ENCODE measurements at regions not wholly inside any gene's neighbourhood (a gene's known extent, or its start where the extent isn't known, plus 50 kb on each side); places are given as distances from the start of the nearest gene placed in this dataset.

- H3K4me2 ChIP-seq (ENCODE audit: control insufficient read depth, extremely low read depth, insufficient read depth, low read depth, low read length) = no peak overlapping the region
- no peaks in the 10 kb centered on the region for H3K4me1 ChIP-seq (ENCODE audit: control insufficient read depth, extremely low read depth, insufficient read depth, low read length)
- H3K9me3 ChIP-seq (ENCODE audit: control insufficient read depth, low read depth, low read length) = no peaks in the 10 kb centered on the region
- H2AFZ ChIP-seq (ENCODE audit: control insufficient read depth, low read length) = no peak overlapping the region
- dilution Hi-C loops (cut with MboI; ENCODE audit: extremely low pct_ligation_motif_present, low sequenced_read_pairs) = no loop called here
- no peak for DNase-seq (ENCODE audit: low read depth, low spot score)
- no peaks in the 10 kb centered on the region for H3K79me2 ChIP-seq (ENCODE audit: control insufficient read depth, insufficient read depth, low read length)
- no peak overlapping the region for H3K9ac ChIP-seq (ENCODE audit: control insufficient read depth, extremely low read depth, insufficient read depth, low read length)
- H3K27ac ChIP-seq (ENCODE audit: control insufficient read depth, insufficient read depth, low read length) = no peak overlapping the region
- H3K36me3 ChIP-seq (ENCODE audit: control insufficient read depth in 2 of 2, extremely low read depth in 1 of 2, insufficient read depth in 2 of 2, low read length in 2 of 2) = no peaks in the 10 kb centered on the region
- no peak for FAIRE-seq
- H3K9me1 ChIP-seq (ENCODE audit: control insufficient read depth, extremely low read depth, insufficient read depth, low read length) = no peaks in the 10 kb centered on the region
- TF ChIP-seq CTCF (optimal IDR thresholded peaks at IDR 0.05 in 1 of 3, IDR thresholded peaks at IDR 0.05 in 1 of 3, conservative IDR thresholded peaks at IDR 0.05 in 1 of 3; ENCODE audit: extremely low read depth in 1 of 3, insufficient read depth in 2 of 3, low read length in 3 of 3) (no peak), EZH2 (IDR thresholded peaks at IDR 0.05; ENCODE audit: low read length) (no peak)
- H4K20me1 ChIP-seq (ENCODE audit: control insufficient read depth, extremely low read depth, insufficient read depth, low read length) = no peaks in the 10 kb centered on the region
- no peak overlapping the region for H3K4me3 ChIP-seq (ENCODE audit: control insufficient read depth in 2 of 3, extremely low read depth in 1 of 3, insufficient read depth in 2 of 3, low read depth in 1 of 3, low read length in 3 of 3)
- no peaks in the 10 kb centered on the region for H3K27me3 ChIP-seq (ENCODE audit: control insufficient read depth, extremely low read depth, insufficient read depth, low read length)
Observed at GRCh38 chr2:216956820-216957493, 97.1 kb upstream of the TNP1 start.

GRCh38 chr2:216951171-216951570 is 91.3 kb upstream of the TNP1 start:
- no peaks in the 10 kb centered on the region for H3K4me1 ChIP-seq (ENCODE audit: control insufficient read depth, extremely low read depth, insufficient read depth, low read length)
- no peak overlapping the region for H3K9ac ChIP-seq (ENCODE audit: control insufficient read depth, extremely low read depth, insufficient read depth, low read length)
- TF ChIP-seq CTCF (optimal IDR thresholded peaks at IDR 0.05 in 1 of 3, IDR thresholded peaks at IDR 0.05 in 1 of 3, conservative IDR thresholded peaks at IDR 0.05 in 1 of 3; ENCODE audit: extremely low read depth in 1 of 3, insufficient read depth in 2 of 3, low read length in 3 of 3) (no peak), EZH2 (IDR thresholded peaks at IDR 0.05; ENCODE audit: low read length) (no peak)
- H3K4me3 ChIP-seq (ENCODE audit: control insufficient read depth in 2 of 3, extremely low read depth in 1 of 3, insufficient read depth in 2 of 3, low read depth in 1 of 3, low read length in 3 of 3) = no peak overlapping the region
- no peaks in the 10 kb centered on the region for H3K36me3 ChIP-seq (ENCODE audit: control insufficient read depth in 2 of 2, extremely low read depth in 1 of 2, insufficient read depth in 2 of 2, low read length in 2 of 2)
- H2AFZ ChIP-seq (ENCODE audit: control insufficient read depth, low read length) = no peak overlapping the region
- DNase-seq (ENCODE audit: low read depth, low spot score) = no peak
- no peaks in the 10 kb centered on the region for H3K9me1 ChIP-seq (ENCODE audit: control insufficient read depth, extremely low read depth, insufficient read depth, low read length)
- no peaks in the 10 kb centered on the region for H3K27me3 ChIP-seq (ENCODE audit: control insufficient read depth, extremely low read depth, insufficient read depth, low read length)
- H3K27ac ChIP-seq (ENCODE audit: control insufficient read depth, insufficient read depth, low read length) = no peak overlapping the region
- no peaks in the 10 kb centered on the region for H4K20me1 ChIP-seq (ENCODE audit: control insufficient read depth, extremely low read depth, insufficient read depth, low read length)
- dilution Hi-C loops (cut with MboI; ENCODE audit: extremely low pct_ligation_motif_present, low sequenced_read_pairs) = no loop called here
- no peak overlapping the region for H3K4me2 ChIP-seq (ENCODE audit: control insufficient read depth, extremely low read depth, insufficient read depth, low read depth, low read length)
- no peaks in the 10 kb centered on the region for H3K9me3 ChIP-seq (ENCODE audit: control insufficient read depth, low read depth, low read length)
- no peak for FAIRE-seq
- no peaks in the 10 kb centered on the region for H3K79me2 ChIP-seq (ENCODE audit: control insufficient read depth, insufficient read depth, low read length)

All from keratinocyte (primary cell).